NT2/D1 (cell line): ENCODE measurements at regions not wholly inside any gene's neighbourhood (a gene's known extent, or its start where the extent isn't known, plus 50 kb on each side); places are given as distances from the start of the nearest gene placed in this dataset.

Experiments used
- DNase-seq: peaks from one replicate; pipeline ENCODE4 v3.0.0-alpha.2; 2011; ENCODE audit warnings: low read depth, low spot score
- H3K27me3 ChIP-seq: 2 replicates; pipeline ENCODE4 v1.6.0; 2011; ENCODE audit warnings: mild to moderate bottlenecking; ENCODE audit not compliant: insufficient read length, insufficient read depth
- H3K36me3 ChIP-seq: 2 replicates; pipeline ENCODE4 v1.6.1; 2011; ENCODE audit warnings: mild to moderate bottlenecking, low read length, mixed read lengths; ENCODE audit not compliant: insufficient read depth, insufficient read length
- H3K4me1 ChIP-seq: 2 replicates; pipeline ENCODE4 v1.5.1; 2011; ENCODE audit not compliant: insufficient read depth, insufficient read length
- H3K4me3 ChIP-seq: 2 replicates; pipeline ENCODE4 v1.5.1; 2011; ENCODE audit warnings: low read depth; ENCODE audit not compliant: insufficient read length
- H3K9ac ChIP-seq: 2 replicates; pipeline ENCODE4 v1.6.0; 2011; ENCODE audit warnings: low read depth; ENCODE audit not compliant: insufficient read length
- H3K9me3 ChIP-seq: 2 replicates; pipeline ENCODE4 v1.5.1; 2011; ENCODE audit warnings: mild to moderate bottlenecking, low read length; ENCODE audit not compliant: insufficient read depth
- SUZ12 ChIP-seq: IDR thresholded peaks from 2 replicates; pipeline ENCODE4 v1.6.1; 2011; ENCODE audit not compliant: insufficient read length, insufficient read depth; ENCODE audit errors: extremely low read depth
- YY1 ChIP-seq: IDR thresholded peaks from 2 replicates; pipeline ENCODE4 v1.6.1; 2011; ENCODE audit not compliant: insufficient read length, insufficient read depth
- ZNF274 ChIP-seq: IDR thresholded peaks from 2 replicates; pipeline ENCODE4 v1.6.1; 2011; ENCODE audit warnings: mild to moderate bottlenecking, low read depth, low read length

- DNase-seq, result no peak
- H3K27me3 ChIP-seq, result no peaks in the 10 kb centered on the region
- no peak overlapping the region for H3K9ac ChIP-seq
- no peaks in the 10 kb centered on the region for H3K4me1 ChIP-seq
- H3K36me3 ChIP-seq, result no peaks in the 10 kb centered on the region
- TF ChIP-seq ZNF274 (no peak), YY1 (no peak), SUZ12 (no peak)
- H3K4me3 ChIP-seq, result no peak overlapping the region
- no peaks in the 10 kb centered on the region for H3K9me3 ChIP-seq
Measured at GRCh38 chr11:32200136-32200847, 109.4 kb downstream of the RCN1 start.

GRCh38 chr11:32204751-32205150 lies 113.9 kb downstream of the RCN1 start:
- no peak for TF ChIP-seq YY1
- TF ChIP-seq SUZ12, result no peak
- H3K4me3 ChIP-seq, result no peak overlapping the region
- no peak for DNase-seq
- H3K27me3 ChIP-seq, result no peaks in the 10 kb centered on the region
- no peaks in the 10 kb centered on the region for H3K36me3 ChIP-seq
- H3K9me3 ChIP-seq, result no peaks in the 10 kb centered on the region
- no peaks in the 10 kb centered on the region for H3K4me1 ChIP-seq
- H3K9ac ChIP-seq, result no peak overlapping the region

GRCh38 chr11:32210556-32210955 lies 119.7 kb downstream of the RCN1 start:
- Histone ChIP-seq H3K4me1 (no peaks in the 10 kb centered on the region), H3K27me3 (no peaks in the 10 kb centered on the region), H3K4me3 (no peak overlapping the region), H3K36me3 (no peaks in the 10 kb centered on the region), H3K9ac (no peak overlapping the region), H3K9me3 (no peaks in the 10 kb centered on the region)
- no peak for DNase-seq
- TF ChIP-seq YY1, result no peak
- no peak for TF ChIP-seq SUZ12
- TF ChIP-seq ZNF274, result no peak

DNA sequence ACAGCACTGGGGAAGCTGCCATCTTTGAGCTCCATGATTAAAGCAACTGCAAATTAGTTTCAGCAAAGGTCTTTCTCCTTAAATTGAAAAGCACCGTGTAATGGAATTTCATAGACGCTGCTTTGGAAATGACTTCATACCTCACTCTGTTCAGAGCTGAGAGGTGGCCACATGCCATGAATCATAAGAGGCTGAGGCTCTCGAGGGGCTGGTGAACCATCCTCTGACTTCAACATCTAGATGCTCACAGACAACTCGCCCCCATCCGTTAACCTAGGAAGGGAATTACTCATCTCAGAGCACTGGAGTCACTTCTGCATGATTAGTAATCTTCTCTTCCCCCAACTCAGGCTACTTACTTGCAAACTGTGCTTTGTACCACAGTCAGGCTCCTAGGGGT lies 122.3 kb downstream of the RCN1 start:
- TF ChIP-seq SUZ12, result no peak
- no peak for TF ChIP-seq YY1
- TF ChIP-seq ZNF274, result no peak
- Histone ChIP-seq H3K9ac (no peak overlapping the region), H3K9me3 (no peaks in the 10 kb centered on the region), H3K4me1 (no peaks in the 10 kb centered on the region), H3K4me3 (no peak overlapping the region), H3K36me3 (no peaks in the 10 kb centered on the region), H3K27me3 (no peaks in the 10 kb centered on the region)
- no peak for DNase-seq

DNA sequence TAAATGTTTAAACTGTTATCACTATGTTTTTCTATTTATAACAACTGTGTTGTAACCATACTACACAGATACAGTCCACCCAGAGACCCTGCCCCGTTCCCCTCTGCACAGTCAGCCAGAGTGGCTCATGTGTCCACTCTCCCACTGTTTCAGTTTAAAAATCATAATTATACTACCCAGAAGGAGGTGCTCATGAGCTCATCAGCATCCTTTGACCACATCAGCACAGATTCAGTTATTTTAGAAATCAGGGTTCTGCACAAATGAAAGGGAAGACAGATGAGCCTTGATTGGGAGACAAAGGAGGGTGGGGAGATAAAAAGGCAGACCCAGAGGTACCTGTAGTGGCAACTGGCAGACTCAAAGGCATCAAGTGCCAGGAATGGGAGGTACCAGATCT lies 124.3 kb downstream of the RCN1 start:
- H3K27me3 ChIP-seq, result no peaks in the 10 kb centered on the region
- H3K9ac ChIP-seq, result no peak overlapping the region
- H3K36me3 ChIP-seq, result no peaks in the 10 kb centered on the region
- no peaks in the 10 kb centered on the region for H3K4me1 ChIP-seq
- no peak for TF ChIP-seq ZNF274
- TF ChIP-seq YY1, result no peak
- no peak for TF ChIP-seq SUZ12
- DNase-seq, result no peak
- H3K9me3 ChIP-seq, result no peaks in the 10 kb centered on the region
- no peak overlapping the region for H3K4me3 ChIP-seq

DNA sequence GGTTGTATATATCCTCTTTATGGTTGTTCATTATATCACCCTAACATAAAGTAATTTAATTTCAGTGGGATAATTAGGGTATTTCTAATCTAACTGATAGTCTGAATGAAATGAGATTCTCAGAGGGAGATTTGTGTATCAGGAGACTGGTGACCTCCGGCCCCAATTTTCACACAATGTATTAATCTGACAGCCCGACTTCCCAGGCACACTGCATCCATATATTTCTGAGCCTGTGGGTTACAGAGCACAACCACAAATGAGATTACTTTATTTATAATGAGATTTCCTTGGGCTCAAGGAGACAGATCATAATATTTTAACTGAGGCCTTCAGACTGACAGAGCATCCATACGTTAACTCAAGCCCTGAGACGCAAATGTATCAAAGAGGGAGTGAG lies 125.9 kb downstream of the RCN1 start:
- no peak for DNase-seq
- H3K27me3 ChIP-seq, result no peaks in the 10 kb centered on the region
- no peak overlapping the region for H3K9ac ChIP-seq
- TF ChIP-seq SUZ12, result no peak
- TF ChIP-seq ZNF274, result no peak
- no peaks in the 10 kb centered on the region for H3K36me3 ChIP-seq
- no peaks in the 10 kb centered on the region for H3K4me1 ChIP-seq
- no peaks in the 10 kb centered on the region for H3K9me3 ChIP-seq
- no peak overlapping the region for H3K4me3 ChIP-seq

GRCh38 chr11:32219320-32219719 lies 128.4 kb downstream of the RCN1 start:
- H3K9me3 ChIP-seq, result no peaks in the 10 kb centered on the region
- no peak overlapping the region for H3K9ac ChIP-seq
- TF ChIP-seq ZNF274, result no peak
- DNase-seq, result no peak
- no peak overlapping the region for H3K4me3 ChIP-seq
- H3K4me1 ChIP-seq, result no peaks in the 10 kb centered on the region
- H3K36me3 ChIP-seq, result no peaks in the 10 kb centered on the region
- no peaks in the 10 kb centered on the region for H3K27me3 ChIP-seq

DNA sequence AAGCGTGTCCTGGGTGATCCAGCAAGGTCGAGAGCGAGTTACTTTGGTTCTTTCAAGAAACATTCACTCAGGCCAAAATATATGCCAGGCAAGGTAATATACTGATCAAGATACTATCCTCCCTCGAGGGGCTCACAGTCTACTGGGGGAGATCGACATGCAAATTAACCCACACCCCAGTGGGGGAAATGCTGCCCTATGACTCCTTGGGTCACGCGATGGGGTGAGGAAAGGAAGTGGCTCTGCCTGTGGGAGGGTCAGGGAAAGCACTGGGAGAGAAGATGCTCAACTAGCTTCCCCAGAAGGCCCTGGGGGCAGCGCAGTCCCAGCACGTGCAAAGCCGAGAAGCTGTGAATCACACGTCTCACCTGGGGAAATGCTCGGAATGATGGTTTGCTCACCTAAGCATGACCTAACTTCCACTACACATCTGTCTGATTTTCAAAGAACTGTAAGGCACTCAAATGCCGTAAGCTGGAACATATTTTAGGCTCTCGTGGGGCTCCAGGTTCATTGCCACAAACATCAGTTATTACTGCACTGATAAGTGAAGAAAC lies 130.7 kb downstream of the RCN1 start:
- TF ChIP-seq ZNF274, result no peak
- no peak for TF ChIP-seq SUZ12
- TF ChIP-seq YY1, result no peak
- no peaks in the 10 kb centered on the region for H3K4me1 ChIP-seq

More for the DNA sequence above, 130.7 kb downstream of the RCN1 start:
- H3K4me3 ChIP-seq, result no peak overlapping the region
- no peak for DNase-seq
- peaks cover 4% of the 10 kb centered on the region for H3K27me3 ChIP-seq
- no peaks in the 10 kb centered on the region for H3K36me3 ChIP-seq
- no peaks in the 10 kb centered on the region for H3K9me3 ChIP-seq
- no peak overlapping the region for H3K9ac ChIP-seq
